Colonic mucosa (tissue), 4 donors: ENCODE measurements at regions not wholly inside any gene's neighbourhood (a gene's known extent, or its start where the extent isn't known, plus 50 kb on each side); places are given as distances from the start of the nearest gene placed in this dataset.
"Not testable (repeated sequence)": the region's sequence is repeated elsewhere in the genome, so short reads cannot be mapped to it uniquely, and the experiment has no call there.

Experiments used
- DNase-seq: peaks from one replicate; pipeline ENCODE4 v3.0.0-alpha.2; 2020
- H3K27ac ChIP-seq: fragments of 200-600 bp; one replicate; pipeline ENCODE4 v1.8.0; 2021
- H3K27me3 ChIP-seq: fragments of 200-600 bp; one replicate; pipeline ENCODE4 v1.8.0; 2021
- H3K36me3 ChIP-seq: fragments of 200-600 bp; one replicate; pipeline ENCODE4 v1.8.0; 2021
- H3K4me1 ChIP-seq: fragments of 200-600 bp; one replicate; pipeline ENCODE4 v1.8.0; 2021; ENCODE audit warnings: mild to moderate bottlenecking
- H3K4me3 ChIP-seq: fragments of 200-600 bp; one replicate; pipeline ENCODE4 v1.8.0; 2021
- H3K9ac ChIP-seq, 2 donors: one replicate each; pipeline ENCODE4 v1.7.0; 2013; ENCODE audit warnings: control low read depth in 2 of 2, low read depth in 2 of 2, low read length in 2 of 2
- H3K9me3 ChIP-seq: fragments of 200-600 bp; one replicate; pipeline ENCODE4 v1.8.0; 2021
- intact Hi-C: fragments of 100-400 bp; cut with DNase I; formaldehyde crosslinking; loops from one replicate; pipeline ENCODE4 v1.14.1; 2022
- TF ChIP-seq, protein P1 (sequence below): fragments of 200-600 bp; IDR thresholded peaks from one replicate; pipeline ENCODE4 v1.8.0; 2022; ENCODE audit warnings: antibody characterized with exemption, mild to moderate bottlenecking
- donor health status: healthy.
- donor health status: DM: no; HTN: no; CAD: no.
- donor health status: DM: no; HTN: no; CAD: no.

GRCh38 chr13:58682616-58683015 lies 1051.1 kb downstream of the PCDH17 start:
- H3K4me3 ChIP-seq, result no peak overlapping the region
- H3K9me3 ChIP-seq, result no peaks in the 10 kb centered on the region
- H3K36me3 ChIP-seq, result no peaks in the 10 kb centered on the region
- no peak for DNase-seq
- no peaks in the 10 kb centered on the region for H3K27me3 ChIP-seq
- H3K27ac ChIP-seq, result no peak overlapping the region
- intact Hi-C loops, result no loop called here
- no peaks in the 10 kb centered on the region for H3K4me1 ChIP-seq
- no peak overlapping the region for H3K9ac ChIP-seq
- TF ChIP-seq, protein P1, sequence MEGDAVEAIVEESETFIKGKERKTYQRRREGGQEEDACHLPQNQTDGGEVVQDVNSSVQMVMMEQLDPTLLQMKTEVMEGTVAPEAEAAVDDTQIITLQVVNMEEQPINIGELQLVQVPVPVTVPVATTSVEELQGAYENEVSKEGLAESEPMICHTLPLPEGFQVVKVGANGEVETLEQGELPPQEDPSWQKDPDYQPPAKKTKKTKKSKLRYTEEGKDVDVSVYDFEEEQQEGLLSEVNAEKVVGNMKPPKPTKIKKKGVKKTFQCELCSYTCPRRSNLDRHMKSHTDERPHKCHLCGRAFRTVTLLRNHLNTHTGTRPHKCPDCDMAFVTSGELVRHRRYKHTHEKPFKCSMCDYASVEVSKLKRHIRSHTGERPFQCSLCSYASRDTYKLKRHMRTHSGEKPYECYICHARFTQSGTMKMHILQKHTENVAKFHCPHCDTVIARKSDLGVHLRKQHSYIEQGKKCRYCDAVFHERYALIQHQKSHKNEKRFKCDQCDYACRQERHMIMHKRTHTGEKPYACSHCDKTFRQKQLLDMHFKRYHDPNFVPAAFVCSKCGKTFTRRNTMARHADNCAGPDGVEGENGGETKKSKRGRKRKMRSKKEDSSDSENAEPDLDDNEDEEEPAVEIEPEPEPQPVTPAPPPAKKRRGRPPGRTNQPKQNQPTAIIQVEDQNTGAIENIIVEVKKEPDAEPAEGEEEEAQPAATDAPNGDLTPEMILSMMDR, result no peak

DNA sequence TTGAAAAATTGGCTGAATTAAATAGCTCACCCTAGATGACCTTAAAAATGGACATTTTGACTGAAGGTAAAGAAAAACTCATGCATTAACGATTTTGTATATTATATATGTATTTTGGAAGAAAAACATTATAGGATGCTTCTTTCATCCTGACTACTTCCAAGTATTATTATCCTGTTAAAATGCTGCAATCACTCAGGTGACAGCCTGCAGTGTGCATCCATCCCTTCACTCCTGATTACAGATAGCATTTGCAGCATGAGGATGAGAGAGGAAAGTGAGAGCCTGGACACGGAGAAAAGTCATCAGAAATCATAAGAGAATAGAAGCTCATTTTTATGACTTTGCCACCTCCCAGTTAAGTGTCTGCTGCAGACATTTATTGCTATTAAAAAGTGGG lies 1055.6 kb downstream of the PCDH17 start:
- Histone ChIP-seq H3K27ac (no peak overlapping the region), H3K9ac (no peak overlapping the region), H3K4me3 (no peak overlapping the region), H3K4me1 (no peaks in the 10 kb centered on the region), H3K9me3 (no peaks in the 10 kb centered on the region), H3K36me3 (no peaks in the 10 kb centered on the region), H3K27me3 (no peaks in the 10 kb centered on the region)
- intact Hi-C loops, result no loop called here
- TF ChIP-seq, protein P1, result no peak
- no peak for DNase-seq

DNA sequence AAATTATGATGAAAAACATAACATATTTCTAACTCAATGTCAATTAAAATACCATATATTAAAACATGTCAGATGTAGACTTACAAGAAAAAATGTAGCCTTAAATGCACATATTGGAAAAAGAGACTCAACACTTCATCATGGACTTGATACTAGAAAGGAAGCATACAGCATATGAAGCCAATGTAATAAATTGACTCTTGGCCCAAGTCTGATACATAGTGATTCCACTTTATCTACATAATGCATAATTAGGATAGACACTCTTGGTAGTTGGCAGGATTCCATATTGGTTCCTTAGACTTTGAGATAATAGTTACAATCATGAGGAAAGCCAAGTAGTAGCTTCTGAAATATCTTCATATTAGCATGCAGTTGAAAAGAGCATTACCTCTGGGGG lies 1067.0 kb downstream of the PCDH17 start:
- intact Hi-C loops, result no loop called here
- Histone ChIP-seq H3K27ac (no peak overlapping the region), H3K9ac (no peak overlapping the region), H3K27me3 (no peaks in the 10 kb centered on the region), H3K9me3 (no peaks in the 10 kb centered on the region), H3K36me3 (no peaks in the 10 kb centered on the region), H3K4me3 (no peak overlapping the region), H3K4me1 (no peaks in the 10 kb centered on the region)
- TF ChIP-seq, protein P1, result no peak
- DNase-seq, result no peak

GRCh38 chr13:58704953-58705352 lies 1073.4 kb downstream of the PCDH17 start:
- Histone ChIP-seq H3K9me3 (no peaks in the 10 kb centered on the region), H3K27ac (no peak overlapping the region), H3K27me3 (no peaks in the 10 kb centered on the region), H3K36me3 (no peaks in the 10 kb centered on the region), H3K9ac (no peak overlapping the region), H3K4me1 (no peaks in the 10 kb centered on the region), H3K4me3 (no peak overlapping the region)
- intact Hi-C loops, result no loop called here
- DNase-seq, result no peak
- TF ChIP-seq, protein P1, result no peak

DNA sequence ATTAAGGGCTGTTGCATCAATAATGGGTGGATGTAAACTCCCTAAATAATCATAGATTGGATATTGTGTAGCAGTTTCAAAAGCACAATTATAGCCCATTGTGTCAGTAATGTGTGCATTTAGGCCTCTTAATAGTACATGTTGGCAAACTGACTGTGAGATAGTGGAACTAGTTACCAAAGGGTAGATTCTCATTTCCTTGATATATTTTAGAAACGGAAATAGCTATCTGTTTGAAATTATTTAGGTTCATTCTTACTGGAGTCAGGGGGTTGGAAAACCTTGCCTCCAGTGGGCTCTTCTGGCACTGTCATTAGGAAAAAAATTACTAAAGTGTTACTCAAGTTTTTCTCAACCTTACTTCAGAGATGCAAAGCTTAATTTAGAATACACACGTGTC lies 1074.9 kb downstream of the PCDH17 start:
- Histone ChIP-seq H3K9me3 (no peaks in the 10 kb centered on the region), H3K4me1 (no peaks in the 10 kb centered on the region), H3K4me3 (no peak overlapping the region), H3K9ac (no peak overlapping the region), H3K36me3 (no peaks in the 10 kb centered on the region), H3K27ac (no peak overlapping the region), H3K27me3 (no peaks in the 10 kb centered on the region)
- TF ChIP-seq, protein P1, result no peak
- intact Hi-C loops, result no loop called here
- DNase-seq, result no peak

- DNase-seq, result no peak
- Histone ChIP-seq H3K4me1 (no peaks in the 10 kb centered on the region), H3K36me3 (no peaks in the 10 kb centered on the region), H3K9me3 (no peaks in the 10 kb centered on the region), H3K27me3 (no peaks in the 10 kb centered on the region), H3K9ac (no peak overlapping the region), H3K27ac (no peak overlapping the region), H3K4me3 (no peak overlapping the region)
- TF ChIP-seq, protein P1, result no peak
- intact Hi-C loops, result no loop called here
These were observed 1080.6 kb downstream of the PCDH17 start for GRCh38 chr13:58712191-58712590.

DNA sequence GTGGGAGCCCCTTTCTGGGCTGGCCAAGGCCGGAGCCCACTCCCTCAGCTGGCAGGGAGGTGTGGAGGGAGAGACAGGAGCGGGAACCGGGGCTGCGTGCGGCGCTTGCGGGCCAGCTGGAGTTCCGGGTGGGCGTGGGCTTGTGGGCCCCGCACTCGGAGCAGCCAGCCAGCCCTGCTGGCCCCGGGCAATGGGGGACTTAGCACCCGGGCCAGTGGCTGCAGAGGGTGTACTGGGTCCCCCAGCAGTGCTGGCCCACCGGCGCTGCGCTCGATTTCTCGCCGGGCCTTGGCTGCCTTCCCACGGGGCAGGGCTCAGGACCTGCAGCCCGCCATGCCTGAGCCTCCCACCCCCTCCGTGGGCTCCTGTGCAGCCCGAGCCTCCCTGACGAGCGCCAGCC lies 1082.5 kb downstream of the PCDH17 start:
- DNase-seq, H3K9me3 ChIP-seq, H3K4me1 ChIP-seq, H3K27ac ChIP-seq, H3K9ac ChIP-seq, H3K27me3 ChIP-seq, H3K4me3 ChIP-seq, H3K36me3 ChIP-seq, intact Hi-C loops: not testable (repeated sequence)
